ENCODE measurements at regions not wholly inside any gene's neighbourhood (a gene's known extent, or its start where the extent isn't known, plus 50 kb on each side); places are given as distances from the start of the nearest gene placed in this dataset.
"Not testable (repeated sequence)": the region's sequence is repeated elsewhere in the genome, so short reads cannot be mapped to it uniquely, and the experiment has no call there.

GRCh38 chr7:114806590-114807162 lies 115.2 kb upstream of the MDFIC start:
- peak; percentile 11 for DNase-seq

DNA sequence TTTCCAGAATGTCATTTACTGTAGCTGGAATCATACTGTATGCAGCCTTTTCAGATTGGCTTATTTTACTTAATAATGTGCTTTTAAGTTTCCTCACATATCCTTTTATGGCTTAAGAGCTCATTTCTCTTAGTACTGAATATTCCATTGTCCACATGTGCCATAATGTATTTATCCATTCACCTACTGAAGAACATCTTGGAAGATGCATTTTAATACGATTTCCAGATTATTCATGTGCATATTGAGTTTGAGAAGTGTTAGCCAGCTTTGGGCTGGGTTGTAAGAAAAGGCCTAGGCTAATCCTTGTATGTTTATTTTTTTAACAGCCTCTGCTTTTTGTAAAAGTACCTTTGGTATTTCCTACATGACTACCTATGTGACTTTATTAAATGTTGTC lies 109.3 kb upstream of the MDFIC start:
- DNase-seq: no peak

- DNase-seq: no peak
These were observed 108.3 kb upstream of the MDFIC start for GRCh38 chr7:114813624-114814023.

DNA sequence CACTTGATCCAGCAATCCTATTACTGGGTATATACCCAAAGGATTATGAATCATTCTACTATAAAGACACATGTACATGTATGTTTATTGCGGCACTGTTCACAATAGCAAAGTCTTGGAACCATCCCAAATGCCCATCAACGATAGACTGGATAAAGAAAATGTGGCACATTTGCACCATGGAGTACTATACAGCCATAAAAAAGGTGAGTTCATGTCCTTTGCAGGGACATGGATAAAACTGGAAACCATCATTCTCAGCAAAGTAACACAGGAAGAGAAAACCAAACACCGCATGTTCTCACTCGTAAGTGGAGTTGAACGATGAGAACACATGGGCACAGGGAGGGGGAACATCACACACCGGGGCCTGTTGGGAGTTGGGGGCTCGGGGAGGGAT lies 104.9 kb upstream of the MDFIC start:
- not testable (repeated sequence) for DNase-seq

GRCh38 chr7:114818501-114818900 lies 103.4 kb upstream of the MDFIC start:
- no peak for DNase-seq

DNA sequence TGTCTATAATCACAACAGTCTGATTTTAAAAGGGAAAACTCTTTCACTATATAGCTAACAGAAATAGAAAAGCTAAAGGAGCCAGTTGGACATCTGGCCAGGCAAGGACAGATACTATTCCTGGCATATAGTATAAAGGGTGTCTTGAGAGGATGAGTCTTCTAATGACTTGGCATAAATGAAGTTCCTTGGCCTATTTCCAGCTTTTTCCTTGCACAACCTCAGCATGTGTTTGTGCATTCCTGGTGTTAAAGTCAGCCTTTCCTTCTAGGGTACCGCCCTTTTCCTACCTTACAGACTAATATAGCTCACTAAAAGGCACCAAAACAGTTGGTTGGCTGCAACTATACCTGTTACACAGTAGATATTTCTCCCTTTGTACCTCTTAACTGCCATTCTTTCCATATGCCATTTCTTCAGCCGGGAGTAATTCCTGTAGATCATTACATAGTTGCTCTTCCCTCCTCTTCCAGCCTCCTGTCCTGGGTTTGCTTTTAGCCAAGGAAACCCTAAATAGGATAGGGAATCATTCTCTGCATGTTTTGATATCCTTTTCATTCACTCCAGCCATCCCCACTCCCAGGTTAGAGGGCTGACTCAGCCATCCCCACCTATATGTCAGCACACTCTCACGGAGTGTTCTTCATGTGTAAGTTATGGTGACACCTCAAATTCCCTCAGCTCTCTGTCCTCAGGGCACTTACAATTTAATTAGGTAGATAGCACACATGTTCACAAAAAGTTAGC lies 102.1 kb upstream of the MDFIC start:
- peak; percentile 15 for DNase-seq

DNA sequence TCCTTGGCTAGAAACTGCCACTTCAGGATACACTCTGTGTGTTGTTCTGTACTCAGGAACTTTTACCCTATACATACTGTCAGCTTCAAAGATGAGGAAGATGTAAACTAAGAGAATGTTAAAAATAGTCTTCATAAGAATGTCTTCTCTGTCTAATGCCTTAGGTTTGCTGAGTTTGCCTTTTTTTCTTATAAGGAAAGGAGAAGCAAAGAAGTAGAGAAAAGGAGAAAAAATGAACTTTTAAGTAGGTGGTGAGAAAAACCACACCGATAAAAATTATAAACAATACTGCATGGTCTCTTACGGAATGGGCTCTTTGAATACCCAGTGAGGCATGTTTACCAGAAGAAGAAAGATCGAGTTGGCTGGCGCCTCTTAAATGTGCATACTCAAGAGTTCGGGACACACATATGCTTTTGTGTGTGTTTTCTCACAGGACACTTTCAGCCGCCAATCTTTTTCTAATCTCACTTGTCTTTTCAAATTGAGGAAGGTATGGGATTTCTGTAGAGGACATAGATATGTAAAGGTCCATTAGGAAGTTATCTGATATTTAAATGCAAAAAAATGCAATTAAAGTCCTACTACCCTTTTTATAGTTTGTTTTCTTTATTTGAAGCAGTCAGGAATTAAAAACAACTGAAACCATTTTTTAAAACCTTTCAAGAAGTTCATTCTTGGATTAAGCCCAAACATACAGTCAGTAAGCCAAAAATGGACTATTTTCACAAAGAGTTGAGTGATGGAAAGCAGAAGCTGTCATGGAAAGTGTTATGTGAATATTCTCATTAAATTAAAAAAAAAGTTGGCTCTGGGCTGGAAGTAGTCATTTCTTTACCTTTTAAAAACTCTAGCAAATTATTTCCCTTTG lies 100.6 kb upstream of the MDFIC start:
- peak; percentile 11 for DNase-seq

- DNase-seq: peak; percentile 10
These were observed 99.8 kb upstream of the MDFIC start for GRCh38 chr7:114822131-114822530.

GRCh38 chr7:114822844-114823243 lies 99.0 kb upstream of the MDFIC start:
- DNase-seq: no peak

- DNase-seq: no peak
These were observed 98.6 kb upstream of the MDFIC start for GRCh38 chr7:114823290-114823689.

GRCh38 chr7:114825423-114825951 lies 96.4 kb upstream of the MDFIC start:
- peak; percentile 14 for DNase-seq

DNA sequence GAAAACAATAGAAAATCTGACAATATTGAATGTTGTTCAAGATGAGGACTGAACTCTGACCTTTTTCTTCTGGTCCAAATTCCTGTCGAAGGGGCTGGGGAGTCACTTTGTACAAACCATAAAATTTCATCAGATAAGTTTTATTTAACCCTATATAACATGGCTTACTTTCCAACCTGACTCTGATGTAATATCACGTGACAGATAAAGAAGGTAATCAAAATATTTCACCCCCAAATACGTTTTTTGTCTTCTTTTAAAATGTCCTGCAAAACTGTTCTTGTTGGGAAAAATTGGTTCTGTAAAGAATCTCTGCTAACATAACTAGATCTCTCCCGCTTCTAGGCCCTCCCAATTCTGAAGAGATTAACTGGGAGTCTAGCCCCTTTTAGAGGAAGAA lies 90.9 kb upstream of the MDFIC start:
- DNase-seq: no peak

GRCh38 chr7:114832906-114833595 lies 88.8 kb upstream of the MDFIC start:
- no peak for DNase-seq

GRCh38 chr7:114835303-114835702 lies 86.6 kb upstream of the MDFIC start:
- no peak for DNase-seq

DNA sequence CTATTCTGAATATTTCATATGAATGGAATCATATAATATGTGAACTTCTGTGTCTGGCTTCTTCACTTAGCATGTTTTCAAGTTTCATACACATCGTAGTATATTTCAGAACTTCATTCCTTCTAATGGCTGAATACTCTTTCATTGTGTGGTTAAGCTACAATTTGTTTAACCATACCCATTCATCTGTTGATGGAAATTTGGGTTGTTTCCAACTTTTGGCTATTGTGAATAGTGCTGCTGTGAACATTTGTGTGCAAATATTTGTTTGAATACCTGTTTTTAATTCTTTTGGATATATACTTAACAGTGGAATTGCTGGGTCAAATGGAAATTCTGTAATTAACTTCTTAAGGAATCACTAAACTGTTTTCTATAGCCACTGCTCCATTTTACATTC lies 86.0 kb upstream of the MDFIC start:
- DNase-seq: no peak

- DNase-seq: no peak
These were observed 79.3 kb upstream of the MDFIC start for GRCh38 chr7:114842551-114843065.

GRCh38 chr7:114843102-114843501 lies 78.8 kb upstream of the MDFIC start:
- DNase-seq: peak; percentile 42

DNA sequence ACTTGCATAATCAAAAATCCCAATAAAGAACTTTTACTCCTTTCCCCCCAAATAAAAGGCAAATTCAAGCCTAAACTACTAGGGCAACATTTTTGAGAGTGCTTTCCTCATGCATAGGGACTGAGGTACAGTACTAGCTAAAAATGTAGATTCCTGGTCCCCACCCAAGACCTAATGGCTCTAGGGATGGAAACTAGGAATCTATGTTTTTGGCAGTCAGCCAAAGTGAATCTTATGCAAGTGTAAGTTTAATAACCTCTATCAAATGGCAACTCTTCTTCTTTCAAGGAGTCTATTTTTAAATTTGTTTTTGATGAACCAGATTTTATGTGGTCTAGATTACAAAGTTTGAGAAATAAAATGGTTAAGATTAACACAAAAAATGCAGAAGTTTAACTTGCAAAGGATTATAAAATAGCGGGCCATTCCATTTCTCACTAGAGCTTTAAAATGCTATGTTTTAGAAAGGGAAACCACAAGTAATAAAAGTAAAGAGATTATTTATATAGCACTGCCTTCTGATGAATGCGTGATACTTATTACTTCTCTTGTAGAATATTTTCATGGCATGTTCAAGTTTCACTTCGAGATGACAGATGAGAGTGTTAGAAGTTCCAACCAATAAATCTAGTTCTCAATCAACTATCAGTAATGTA lies 70.4 kb upstream of the MDFIC start:
- DNase-seq: no peak

- DNase-seq: no peak
These were observed 69.6 kb upstream of the MDFIC start for GRCh38 chr7:114852293-114852692.

DNA sequence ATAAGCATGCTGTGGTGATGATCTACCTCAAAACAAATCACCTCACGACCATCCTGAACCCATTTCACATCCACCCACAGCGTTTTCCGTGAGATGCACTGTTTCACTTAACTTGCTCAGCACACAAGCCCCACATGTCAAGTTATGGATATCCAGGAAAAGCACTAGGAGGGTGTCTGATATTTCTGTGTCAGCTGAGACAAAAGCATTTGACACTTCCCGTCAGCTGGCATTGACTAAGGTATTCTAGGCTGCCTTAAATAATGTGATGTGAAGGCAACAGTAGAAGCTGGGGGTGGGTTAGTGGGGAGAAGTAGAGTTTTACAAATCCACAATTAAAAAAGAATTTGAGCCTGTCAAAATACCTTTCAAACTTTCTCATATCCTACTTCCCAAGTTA lies 68.7 kb upstream of the MDFIC start:
- no peak for DNase-seq

GRCh38 chr7:114854369-114854768 lies 67.5 kb upstream of the MDFIC start:
- no peak for DNase-seq

DNA sequence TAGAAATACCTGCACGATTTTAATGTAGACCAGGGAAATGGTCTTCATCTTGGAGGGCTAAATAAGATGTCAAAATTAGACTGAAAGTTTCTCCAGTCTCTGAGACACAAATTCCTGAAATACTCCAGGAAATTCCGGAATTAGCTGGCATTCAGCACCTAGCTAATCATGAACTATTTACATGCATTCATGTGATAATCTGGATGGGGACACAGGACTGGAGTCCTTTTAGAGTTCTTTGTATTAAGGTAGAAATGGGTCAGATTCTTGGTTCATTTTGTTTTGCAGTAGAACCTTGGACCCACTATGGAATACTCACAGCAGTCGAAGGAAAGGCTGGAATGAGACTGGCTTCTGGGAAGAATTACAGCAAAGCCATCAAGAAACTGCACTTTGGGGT lies 65.3 kb upstream of the MDFIC start:
- DNase-seq: no peak
